HL-60 (cell line): ENCODE measurements at regions not wholly inside any gene's neighbourhood (a gene's known extent, or its start where the extent isn't known, plus 50 kb on each side); places are given as distances from the start of the nearest gene placed in this dataset.
A peak's percentile ranks its signal among the peaks of the same experiment; 100 is the strongest.

Experiments used
- DNase-seq, 2 experiments: peaks; one replicate each; pipeline ENCODE4 v3.0.0-alpha.2; 2010 to 2020; ENCODE audit warnings: low read depth in 1 of 2, low spot score in 1 of 2
- H3K27ac ChIP-seq: fragments of 250-450 bp; sonication (Bioruptor Pico); replicated peaks from 2 replicates; pipeline ENCODE4 v1.5.1; 2020; ENCODE audit warnings: mild to moderate bottlenecking, moderate library complexity
- H3K27me3 ChIP-seq: fragments of 250-450 bp; sonication (Bioruptor Pico); 2 replicates; pipeline ENCODE4 v1.5.1; 2021; ENCODE audit warnings: mild to moderate bottlenecking, moderate library complexity; ENCODE audit not compliant: insufficient read depth, poor library complexity, severe bottlenecking
- H3K4me3 ChIP-seq: replicated peaks from 2 replicates; pipeline ENCODE4 v1.5.1; 2011; ENCODE audit warnings: mild to moderate bottlenecking, control low read depth, low read length; ENCODE audit not compliant: insufficient read depth
- CTCF ChIP-seq: IDR thresholded peaks from one replicate; pipeline ENCODE4 v1.5.1; 2011; ENCODE audit warnings: low read length, control low read depth, inconsistent platforms; ENCODE audit not compliant: insufficient read depth
- GABPA ChIP-seq: IDR thresholded peaks from 2 replicates; pipeline ENCODE4 v1.6.1; 2012; ENCODE audit warnings: low read depth
- POLR2AphosphoS5 ChIP-seq: IDR thresholded peaks from 2 replicates; pipeline ENCODE4 v1.6.1; 2012; ENCODE audit warnings: low read depth
- REST ChIP-seq: IDR thresholded peaks from 2 replicates; pipeline ENCODE4 v1.6.1; 2012; ENCODE audit warnings: low read depth; ENCODE audit not compliant: insufficient replicate concordance
- SPI1 ChIP-seq: IDR thresholded peaks from 2 replicates; pipeline ENCODE4 v1.6.1; 2012; ENCODE audit warnings: low read depth, mild to moderate bottlenecking, borderline replicate concordance

DNA sequence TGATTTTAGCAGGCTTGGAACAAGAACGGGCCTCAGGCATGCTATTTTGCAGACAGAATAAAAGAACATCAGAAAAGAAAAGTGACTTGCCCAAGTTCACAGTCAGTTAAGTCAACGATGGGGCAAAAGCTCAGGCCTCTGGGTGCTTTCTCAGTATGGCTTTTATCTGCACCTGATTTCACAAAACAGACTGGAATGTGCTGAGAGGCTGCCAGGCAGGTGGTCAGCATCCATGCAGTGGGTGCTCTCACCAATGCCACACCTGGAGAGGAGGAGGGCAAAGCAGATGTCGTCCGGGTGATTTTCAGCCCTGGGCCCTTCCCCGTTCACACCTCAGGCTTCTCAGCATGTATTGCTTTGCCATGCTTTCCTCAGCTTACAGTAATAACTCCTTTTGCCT is 854.6 kb downstream of the RNF144A start:
- H3K4me3 ChIP-seq, result no peak overlapping the region
- TF ChIP-seq CTCF, result no peak
- no peak for TF ChIP-seq SPI1
- no peak for TF ChIP-seq GABPA
- no peak for TF ChIP-seq POLR2AphosphoS5
- no peak for TF ChIP-seq REST
- no peak for DNase-seq
- peaks cover 18% of the 10 kb centered on the region for H3K27me3 ChIP-seq
- H3K27ac ChIP-seq, result no peak overlapping the region

- H3K4me3 ChIP-seq, result no peak overlapping the region
- no peak overlapping the region for H3K27ac ChIP-seq
- peak; percentile 53 to 90 for DNase-seq
- TF ChIP-seq GABPA (peak; percentile 61; the same call in 1 of the 2 replicates), REST (no peak), CTCF (no peak), SPI1 (peak; percentile 100), POLR2AphosphoS5 (peak; percentile 93)
- H3K27me3 ChIP-seq, result peaks cover 18% of the 10 kb centered on the region
Observed at GRCh38 chr2:7773362-7774360, 856.4 kb downstream of the RNF144A start.

DNA sequence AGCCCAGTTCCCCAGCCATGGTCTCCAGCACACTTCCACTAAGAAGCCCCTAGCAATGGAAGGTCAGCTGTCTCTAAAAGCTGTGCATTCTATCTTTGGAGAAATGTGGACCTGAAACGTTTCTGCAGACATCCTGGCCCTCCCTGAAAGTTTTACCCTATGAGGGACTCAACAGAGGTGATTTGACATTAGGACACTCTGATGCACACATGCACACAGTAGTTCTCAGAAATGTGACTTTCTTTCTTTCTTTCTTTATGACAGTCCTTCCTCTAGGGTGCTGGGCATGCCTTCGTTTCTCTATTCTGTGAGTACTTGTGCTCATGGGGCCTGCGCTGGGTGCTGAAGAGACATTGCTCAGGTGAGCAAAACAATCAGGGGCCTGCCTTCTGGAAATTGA is 857.3 kb downstream of the RNF144A start:
- no peak for TF ChIP-seq REST
- TF ChIP-seq CTCF, result no peak
- TF ChIP-seq POLR2AphosphoS5, result no peak
- TF ChIP-seq GABPA, result no peak
- TF ChIP-seq SPI1, result no peak
- Histone ChIP-seq H3K27me3 (peaks cover 18% of the 10 kb centered on the region), H3K27ac (no peak overlapping the region), H3K4me3 (no peak overlapping the region)
- no peak for DNase-seq
